Effector memory CD4-positive, alpha-beta T cell (primary cell): ENCODE measurements at regions not wholly inside any gene's neighbourhood (a gene's known extent, or its start where the extent isn't known, plus 50 kb on each side); places are given as distances from the start of the nearest gene placed in this dataset.
"Not testable (repeated sequence)": the region's sequence is repeated elsewhere in the genome, so short reads cannot be mapped to it uniquely, and the experiment has no call there.

Source experiments
- DNase-seq, 3 donors: peaks; one replicate each; pipeline ENCODE4 v3.0.0-alpha.2; 2020
- H3K27ac ChIP-seq: 2 replicates; pipeline ENCODE4 v1.7.0; 2013; ENCODE audit warnings: mild to moderate bottlenecking, low read length, moderate library complexity; ENCODE audit not compliant: insufficient read depth, poor library complexity, severe bottlenecking
- H3K27me3 ChIP-seq: replicated peaks from 2 replicates; pipeline ENCODE4 v1.7.0; 2013; ENCODE audit warnings: mild to moderate bottlenecking, low read length; ENCODE audit not compliant: insufficient read depth, control insufficient read depth, poor library complexity, severe bottlenecking
- H3K36me3 ChIP-seq: 2 replicates; pipeline ENCODE4 v1.7.0; 2013; ENCODE audit warnings: mild to moderate bottlenecking, low read length, moderate library complexity; ENCODE audit not compliant: control insufficient read depth, insufficient read depth
- H3K4me1 ChIP-seq: 2 replicates; pipeline ENCODE4 v1.7.0; 2013; ENCODE audit warnings: low read length, mild to moderate bottlenecking; ENCODE audit not compliant: control insufficient read depth, insufficient read depth, poor library complexity, severe bottlenecking
- H3K4me3 ChIP-seq: 2 replicates; pipeline ENCODE4 v1.7.0; 2013; ENCODE audit warnings: low read length, low read depth, mild to moderate bottlenecking; ENCODE audit not compliant: insufficient read depth, poor library complexity, severe bottlenecking
- H3K9me3 ChIP-seq: 2 replicates; pipeline ENCODE4 v1.7.0; 2013; ENCODE audit warnings: mild to moderate bottlenecking, low read length, moderate library complexity; ENCODE audit not compliant: control insufficient read depth

- H3K27ac ChIP-seq, H3K36me3 ChIP-seq, H3K9me3 ChIP-seq, H3K4me1 ChIP-seq, DNase-seq, H3K4me3 ChIP-seq, H3K27me3 ChIP-seq: not testable (repeated sequence)
Observed at GRCh38 chr21:7826174-7826573, 2695.2 kb upstream of the TPTE start.

GRCh38 chr21:7828260-7828659 lies 2693.1 kb upstream of the TPTE start:
- H3K36me3 ChIP-seq, H3K4me1 ChIP-seq, H3K4me3 ChIP-seq, H3K9me3 ChIP-seq, H3K27me3 ChIP-seq, DNase-seq, H3K27ac ChIP-seq: not testable (repeated sequence)

GRCh38 chr21:7829411-7829810 lies 2692.0 kb upstream of the TPTE start:
- not testable (repeated sequence) for H3K27me3 ChIP-seq, H3K9me3 ChIP-seq, H3K27ac ChIP-seq, H3K36me3 ChIP-seq, DNase-seq, H3K4me3 ChIP-seq, H3K4me1 ChIP-seq

GRCh38 chr21:7837315-7837714 lies 2684.1 kb upstream of the TPTE start:
- H3K27ac ChIP-seq, DNase-seq, H3K27me3 ChIP-seq, H3K4me3 ChIP-seq, H3K36me3 ChIP-seq, H3K4me1 ChIP-seq, H3K9me3 ChIP-seq: not testable (repeated sequence)

DNA sequence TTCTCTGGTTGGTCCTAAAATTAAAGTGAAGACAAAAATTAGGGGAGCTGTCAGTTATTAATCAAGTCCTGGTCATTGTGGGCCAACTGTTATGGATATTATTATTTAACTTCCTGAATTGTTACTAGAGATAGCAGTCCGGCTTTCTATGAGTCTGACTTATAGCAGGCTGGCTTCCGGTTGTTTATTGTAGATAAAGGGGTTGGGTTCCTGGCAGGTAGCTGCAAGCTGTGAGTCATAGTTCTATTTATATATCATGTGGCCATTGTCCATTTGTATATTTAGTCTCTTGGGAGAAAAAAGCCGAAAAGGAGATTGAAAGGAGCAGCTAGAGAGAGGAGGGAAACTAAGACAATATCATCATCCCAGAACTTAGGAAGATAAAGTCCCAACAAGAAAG lies 2668.0 kb upstream of the TPTE start:
- DNase-seq, H3K27ac ChIP-seq, H3K27me3 ChIP-seq, H3K4me1 ChIP-seq, H3K36me3 ChIP-seq, H3K4me3 ChIP-seq, H3K9me3 ChIP-seq: not testable (repeated sequence)

GRCh38 chr21:7853836-7854235 lies 2667.5 kb upstream of the TPTE start:
- not testable (repeated sequence) for H3K4me3 ChIP-seq, H3K27ac ChIP-seq, H3K4me1 ChIP-seq, H3K27me3 ChIP-seq, H3K36me3 ChIP-seq, H3K9me3 ChIP-seq, DNase-seq
